Fibroblast of peridontal ligament (primary cell): ENCODE measurements at regions not wholly inside any gene's neighbourhood (a gene's known extent, or its start where the extent isn't known, plus 50 kb on each side); places are given as distances from the start of the nearest gene placed in this dataset.
"Not testable (repeated sequence)": the region's sequence is repeated elsewhere in the genome, so short reads cannot be mapped to it uniquely, and the experiment has no call there.

Source experiments
- DNase-seq: peaks from one replicate; pipeline ENCODE4 v3.0.0-alpha.2; 2010; ENCODE audit errors: extremely low read depth

- DNase-seq: no peak
Observed at GRCh38 chr11:101835506-101836063, 79.2 kb upstream of the CEP126 start.

DNA sequence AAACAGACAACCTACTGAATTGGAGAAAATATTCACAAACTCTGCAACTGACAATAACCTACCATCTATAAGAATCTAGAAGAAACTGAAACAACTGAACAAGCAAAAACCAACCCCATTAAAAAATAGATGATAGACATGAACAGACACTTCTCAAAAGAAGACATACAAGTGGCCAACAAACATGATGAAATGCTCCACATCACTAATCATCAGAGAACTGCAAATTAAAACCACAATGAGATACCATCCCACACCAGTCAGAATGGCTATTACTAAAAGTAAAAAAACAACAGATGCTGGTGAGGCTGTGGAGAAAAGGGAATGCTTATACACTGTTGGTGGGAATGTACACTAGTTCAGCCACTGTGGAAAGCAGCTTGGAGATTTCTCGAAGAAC is 84.3 kb upstream of the CEP126 start:
- DNase-seq: not testable (repeated sequence)

DNA sequence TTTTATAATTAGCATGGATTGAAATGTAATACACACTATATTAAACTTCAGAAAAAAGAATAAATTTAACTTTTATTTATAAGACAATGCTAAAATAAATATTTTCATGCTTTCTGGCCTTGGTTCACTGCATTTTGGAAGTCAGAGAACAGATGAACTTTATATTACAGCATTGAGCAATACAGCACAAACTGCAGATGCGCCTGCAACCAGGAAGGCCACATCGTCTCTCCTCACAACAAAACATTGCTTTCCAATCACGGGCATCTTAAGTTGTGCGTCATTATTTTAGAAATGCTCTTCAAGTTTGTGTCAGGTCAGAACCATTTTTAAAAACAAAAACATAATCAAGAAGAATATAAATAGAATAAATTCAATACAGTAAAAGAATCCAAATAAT is 89.3 kb upstream of the CEP126 start:
- peak; percentile 23 for DNase-seq

DNA sequence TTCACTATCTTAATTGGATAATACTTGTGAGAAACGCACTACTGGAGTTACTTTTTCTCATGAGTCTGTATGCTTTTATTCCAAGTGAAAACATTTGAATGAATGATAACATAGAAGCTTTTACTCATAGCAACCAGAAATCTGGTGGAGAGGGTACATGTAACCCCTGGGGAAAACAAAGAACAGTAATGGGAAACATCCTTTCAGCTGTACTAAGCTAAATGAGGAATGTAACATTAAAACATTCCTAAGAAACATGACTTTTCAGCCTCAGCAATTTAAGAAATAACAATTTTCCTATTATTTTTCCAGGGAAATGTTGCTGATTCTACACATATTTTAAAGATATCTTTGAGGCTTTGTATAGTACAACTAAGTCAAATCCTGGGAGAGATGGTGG is 97.2 kb upstream of the CEP126 start:
- DNase-seq: peak; percentile 72

- no peak for DNase-seq
Observed at GRCh38 chr11:101816613-101817012, 98.2 kb upstream of the CEP126 start.

DNA sequence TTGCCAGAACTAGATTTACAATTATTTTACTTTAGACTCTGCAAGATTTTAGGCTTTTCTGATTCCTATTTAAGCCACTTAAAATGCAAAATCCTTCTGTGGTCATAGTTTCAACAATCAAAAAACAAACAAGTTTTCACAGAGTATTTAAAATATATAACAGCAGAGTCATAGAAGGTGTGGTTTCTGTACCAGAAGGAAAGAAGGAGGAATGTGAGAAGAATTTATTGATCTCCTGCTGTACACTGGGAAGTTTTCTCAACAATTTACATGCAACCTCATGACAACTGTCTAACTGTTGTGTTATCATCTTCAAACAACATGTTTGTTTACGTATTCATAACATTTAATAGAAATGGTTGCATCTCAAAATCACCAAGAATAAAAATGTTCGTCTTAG is 102.3 kb upstream of the CEP126 start:
- no peak for DNase-seq

GRCh38 chr11:101810546-101810945 is 104.3 kb upstream of the CEP126 start:
- DNase-seq: no peak

DNA sequence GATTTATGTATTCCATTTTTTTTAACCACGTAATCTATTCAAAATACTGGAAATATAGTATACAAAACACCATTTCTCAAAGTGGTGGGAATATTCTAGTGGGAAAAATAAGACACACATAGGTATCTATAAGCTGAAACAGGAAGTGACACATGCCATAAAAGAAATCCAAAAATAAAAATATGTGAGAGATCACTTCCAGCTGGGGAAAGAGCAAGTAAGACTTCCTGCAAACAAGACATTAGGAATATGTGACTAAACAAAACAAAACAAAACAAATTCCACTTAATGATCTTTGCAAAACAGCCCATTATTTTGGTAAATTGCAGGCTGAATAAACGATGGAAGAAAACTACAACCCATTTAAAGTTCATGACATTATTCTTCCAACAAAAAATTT is 107.3 kb upstream of the CEP126 start:
- no peak for DNase-seq

DNA sequence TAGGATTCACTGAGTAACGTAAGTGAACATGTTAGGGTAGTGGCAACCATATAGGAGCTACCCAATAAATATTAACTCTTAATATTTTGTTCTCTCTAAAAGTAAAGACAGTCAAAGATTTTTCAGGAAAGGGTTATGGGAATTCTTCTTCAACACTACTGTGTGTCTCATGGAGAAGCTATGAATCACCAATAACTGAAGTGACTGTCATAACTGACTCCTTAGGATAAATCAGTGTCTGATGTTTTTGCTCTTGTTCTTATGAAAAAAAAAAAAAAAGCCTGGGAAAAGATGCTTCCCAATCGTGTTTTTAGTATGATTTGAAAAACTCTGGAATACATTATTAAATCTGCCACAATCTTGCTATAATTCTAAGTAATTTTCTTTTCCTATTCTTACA is 111.2 kb upstream of the CEP126 start:
- no peak for DNase-seq

DNA sequence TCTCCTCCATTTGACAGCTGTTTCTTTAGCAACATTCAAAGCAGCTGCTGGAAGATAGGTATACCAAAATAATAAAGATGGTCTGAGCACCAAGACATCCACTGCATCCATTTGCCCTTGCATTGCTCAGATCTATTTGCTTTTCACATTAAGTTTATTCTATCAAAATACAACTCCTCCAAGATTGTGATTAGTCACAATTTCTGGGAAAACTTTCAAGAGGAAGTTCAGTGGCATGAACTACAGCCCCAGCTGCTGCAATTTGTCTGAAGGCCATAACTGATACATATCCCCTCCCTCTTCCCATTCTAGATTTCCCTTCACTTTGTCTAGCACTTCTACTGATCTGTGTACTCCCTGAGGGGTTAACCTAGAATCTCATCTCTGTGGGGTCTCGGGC is 117.5 kb upstream of the CEP126 start:
- DNase-seq: peak; percentile 54

DNA sequence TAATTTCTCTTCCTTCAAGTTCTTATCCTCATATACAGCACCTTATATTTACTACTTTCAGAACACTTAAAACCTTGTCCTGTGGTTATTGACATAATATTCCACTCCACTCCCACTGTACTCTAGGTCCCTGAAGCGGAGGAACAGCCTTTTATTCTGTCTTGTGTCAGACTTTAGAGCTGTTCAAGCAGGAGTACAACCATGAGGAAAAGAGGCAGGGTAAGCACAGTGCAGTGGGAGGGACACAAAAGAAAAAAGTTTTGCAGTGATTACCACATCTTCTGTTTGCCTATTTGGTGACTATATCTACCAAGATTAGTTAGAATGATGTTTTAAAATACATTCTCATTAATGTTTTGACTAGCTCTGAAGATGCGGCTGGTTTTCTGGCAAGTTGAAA is 122.0 kb upstream of the CEP126 start:
- no peak for DNase-seq

DNA sequence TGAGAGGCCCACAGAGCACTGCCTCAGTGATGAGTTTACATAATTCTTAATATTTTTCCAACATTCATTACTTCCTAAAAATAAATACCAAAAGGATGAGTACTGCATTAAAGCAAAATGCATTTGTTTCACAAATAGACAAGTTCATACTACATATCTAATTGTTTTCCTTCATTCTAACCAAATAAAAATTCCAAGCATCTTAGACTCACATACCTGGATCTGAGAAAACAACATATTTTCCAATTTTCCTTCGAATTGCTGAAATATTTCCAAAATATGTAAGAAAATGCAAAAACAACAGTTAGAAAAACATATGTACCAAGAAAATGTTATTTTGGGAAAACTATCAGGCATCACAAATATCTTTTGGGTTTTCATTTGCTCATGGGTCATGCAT is 127.9 kb upstream of the CEP126 start:
- DNase-seq: no peak

GRCh38 chr11:101786421-101786820 is 128.4 kb upstream of the CEP126 start:
- DNase-seq: no peak

GRCh38 chr11:101779167-101779566 is 135.6 kb upstream of the CEP126 start:
- DNase-seq: not testable (repeated sequence)

DNA sequence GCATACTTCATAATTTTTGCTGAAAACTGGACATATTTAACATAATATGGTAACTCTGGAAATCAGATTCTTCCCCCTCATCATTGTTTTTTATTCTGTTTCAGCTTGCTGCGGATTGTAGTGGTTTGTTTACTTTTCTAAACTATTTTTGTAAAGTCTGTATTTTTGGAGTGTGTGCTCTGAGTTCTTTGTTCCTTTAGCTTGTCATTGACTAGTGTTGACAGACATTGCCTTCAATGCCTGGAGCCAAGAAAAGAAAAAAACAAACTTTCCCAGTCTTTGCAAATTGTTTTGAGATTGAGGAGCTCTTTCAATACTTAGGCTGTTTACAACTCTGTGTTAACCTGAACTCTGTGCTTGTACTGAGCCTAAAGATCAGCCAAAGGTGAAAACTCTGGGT is 137.3 kb upstream of the CEP126 start:
- DNase-seq: no peak

GRCh38 chr11:101775033-101775432 is 139.8 kb upstream of the CEP126 start:
- DNase-seq: peak; percentile 5

GRCh38 chr11:101770648-101771047 is 144.2 kb upstream of the CEP126 start:
- no peak for DNase-seq

GRCh38 chr11:101765932-101766331 is 148.9 kb upstream of the CEP126 start:
- no peak for DNase-seq

DNA sequence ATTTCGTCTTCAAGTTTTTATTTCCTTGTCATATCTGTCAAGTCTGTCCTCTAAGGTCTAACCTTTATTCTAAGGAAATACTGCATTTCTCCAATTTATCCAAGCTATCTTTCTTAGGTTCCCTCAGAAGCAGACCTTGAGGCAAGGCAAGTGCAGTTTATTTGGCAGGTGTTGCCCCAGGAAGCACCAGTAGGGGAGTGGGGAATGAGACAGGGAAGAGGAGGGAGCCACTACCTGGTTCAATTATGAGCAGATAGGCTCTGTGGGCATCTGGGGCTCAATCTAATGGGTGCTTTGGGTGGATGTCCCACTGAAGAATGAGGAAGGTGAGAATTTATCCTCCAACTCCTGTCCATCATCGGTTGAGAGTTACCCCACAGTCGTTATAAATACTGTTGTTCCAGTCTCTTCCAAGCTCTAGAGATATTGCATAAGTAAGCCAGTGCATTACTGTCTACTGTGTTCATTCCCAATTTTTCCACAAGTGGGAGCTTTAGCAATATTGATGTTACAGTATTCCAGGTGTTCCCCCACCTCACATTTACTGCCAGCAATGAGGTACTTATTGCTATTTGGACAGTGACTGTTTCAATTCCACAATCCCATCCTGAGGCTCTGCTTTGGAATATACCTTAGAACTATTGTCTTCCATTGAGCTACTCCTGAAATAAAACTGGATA is 154.9 kb upstream of the CEP126 start:
- peak; percentile 3 for DNase-seq

GRCh38 chr11:101757741-101758140 is 157.1 kb upstream of the CEP126 start:
- DNase-seq: no peak

DNA sequence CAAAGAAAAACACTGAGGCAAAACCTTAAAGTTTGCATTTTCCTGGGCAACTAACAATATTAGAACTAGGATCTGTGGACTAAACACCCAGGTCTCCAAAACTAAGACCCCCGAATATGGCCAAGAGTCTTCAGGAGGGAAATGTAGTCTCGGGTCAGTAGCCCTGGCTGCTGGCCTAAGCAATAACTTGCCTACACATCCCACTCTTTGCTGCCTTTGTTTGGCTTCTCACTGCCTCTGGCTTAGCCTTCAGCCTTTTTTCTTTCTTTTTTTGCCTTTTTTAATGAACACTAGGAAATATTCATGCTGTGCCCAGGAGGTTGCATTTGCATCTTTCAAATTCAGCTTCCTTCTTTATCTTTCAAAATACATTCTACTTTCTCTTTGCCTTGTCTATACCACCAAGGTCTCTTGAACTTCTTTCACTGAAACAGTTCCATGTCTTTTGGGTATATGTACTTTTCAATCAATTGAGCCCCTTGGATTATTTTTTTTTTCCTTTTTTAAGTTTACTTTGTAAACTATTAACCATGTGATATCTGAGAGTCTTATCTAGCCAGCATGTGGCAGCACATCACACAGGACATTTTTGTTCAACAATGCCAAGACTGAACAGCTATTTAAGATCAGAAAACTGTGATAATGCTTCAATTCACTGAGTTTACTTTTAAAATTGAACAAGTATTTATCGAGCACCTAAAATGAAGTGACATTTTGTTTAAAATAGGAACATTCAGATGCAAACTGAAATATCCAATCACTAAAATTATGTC is 165.0 kb upstream of the TRPC6 start:
- DNase-seq: peak; percentile 24

- DNase-seq: no peak
Observed at GRCh38 chr11:101745756-101746155, 161.9 kb upstream of the TRPC6 start.

DNA sequence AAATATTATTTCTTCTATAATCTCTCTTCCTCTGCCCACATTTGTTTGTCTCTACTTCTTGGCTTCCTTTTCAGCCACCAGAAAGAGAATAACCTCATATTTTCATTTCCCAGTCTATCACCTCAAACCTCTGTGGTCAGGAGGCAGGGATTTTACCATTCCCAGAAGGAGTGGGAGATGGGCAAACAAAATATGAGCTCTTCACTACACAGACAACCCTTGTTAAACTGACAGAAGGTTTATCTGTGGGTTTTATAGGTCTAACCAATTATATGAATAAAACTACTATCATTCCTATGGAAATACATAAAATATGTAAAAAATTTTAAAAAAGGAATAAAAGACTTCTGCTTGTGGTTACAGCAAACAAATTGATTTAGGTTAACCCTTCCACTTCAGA is 160.0 kb upstream of the TRPC6 start:
- DNase-seq: no peak
